Activated T-helper 2 cell treated with anti-CD3 and anti-CD28 coated beads, Interferon-gamma antibody, Interleukin-2, Interleukin-4, amounts not matched to agents 10 μg/mL and 5 μg/mL and 100 μg/mL, durations not matched to agents 14 hours and 24 hours and 36 hours (primary cell): ENCODE measurements at regions not wholly inside any gene's neighbourhood (a gene's known extent, or its start where the extent isn't known, plus 50 kb on each side); places are given as distances from the start of the nearest gene placed in this dataset.

ENCODE experiments used
- DNase-seq: peaks from one replicate; pipeline ENCODE4 v3.0.0; 2021; ENCODE audit warnings: low spot score
- H3K27ac Mint-ChIP-seq: one replicate; pipeline ENCODE4 v1.8.0; 2021; ENCODE audit warnings: mixed read lengths
- H3K27me3 Mint-ChIP-seq: one replicate; pipeline ENCODE4 v1.8.0; 2021; ENCODE audit warnings: low read depth, mixed read lengths
- H3K36me3 Mint-ChIP-seq: one replicate; pipeline ENCODE4 v1.8.0; 2021; ENCODE audit warnings: low read depth, mixed read lengths
- H3K4me1 Mint-ChIP-seq: one replicate; pipeline ENCODE4 v1.8.0; 2021; ENCODE audit warnings: low read depth, mixed read lengths
- H3K4me3 Mint-ChIP-seq: one replicate; pipeline ENCODE4 v1.8.0; 2021; ENCODE audit warnings: low read depth, mild to moderate bottlenecking, moderate library complexity, mixed read lengths
- H3K9me3 Mint-ChIP-seq: one replicate; pipeline ENCODE4 v1.8.0; 2021; ENCODE audit warnings: mixed read lengths
- intact Hi-C: fragments of 100-400 bp; cut with micrococcal nuclease; formaldehyde crosslinking; loops from one replicate; pipeline ENCODE4 v1.15.1; 2023

DNA sequence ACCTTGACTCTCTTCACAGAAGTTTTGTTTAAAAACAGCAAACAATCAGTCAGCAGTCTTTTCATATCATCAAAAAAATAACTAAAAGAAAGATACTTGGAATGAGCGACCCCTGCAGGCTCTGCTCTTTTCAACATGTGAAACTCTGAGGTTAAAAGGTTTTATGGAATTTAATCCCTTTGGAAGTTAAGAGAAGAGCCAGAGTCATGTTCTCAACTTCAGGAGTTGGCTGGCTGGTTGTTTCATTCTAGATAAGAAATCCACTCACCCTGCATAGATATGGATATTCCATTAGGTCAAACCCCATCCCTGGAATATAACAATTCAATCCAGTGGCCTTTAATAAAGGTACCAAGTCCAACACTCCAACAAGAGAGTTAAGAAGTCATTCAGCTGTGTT, 115.6 kb upstream of the RMDN2 start:
- no peaks in the 10 kb centered on the region for H3K9me3 Mint-ChIP-seq
- H3K4me3 Mint-ChIP-seq = no peak overlapping the region
- H3K27ac Mint-ChIP-seq = no peak overlapping the region
- H3K4me1 Mint-ChIP-seq = no peaks in the 10 kb centered on the region
- intact Hi-C loops = no loop called here
- DNase-seq = no peak
- H3K36me3 Mint-ChIP-seq = no peaks in the 10 kb centered on the region
- peaks cover 11% of the 10 kb centered on the region for H3K27me3 Mint-ChIP-seq

DNA sequence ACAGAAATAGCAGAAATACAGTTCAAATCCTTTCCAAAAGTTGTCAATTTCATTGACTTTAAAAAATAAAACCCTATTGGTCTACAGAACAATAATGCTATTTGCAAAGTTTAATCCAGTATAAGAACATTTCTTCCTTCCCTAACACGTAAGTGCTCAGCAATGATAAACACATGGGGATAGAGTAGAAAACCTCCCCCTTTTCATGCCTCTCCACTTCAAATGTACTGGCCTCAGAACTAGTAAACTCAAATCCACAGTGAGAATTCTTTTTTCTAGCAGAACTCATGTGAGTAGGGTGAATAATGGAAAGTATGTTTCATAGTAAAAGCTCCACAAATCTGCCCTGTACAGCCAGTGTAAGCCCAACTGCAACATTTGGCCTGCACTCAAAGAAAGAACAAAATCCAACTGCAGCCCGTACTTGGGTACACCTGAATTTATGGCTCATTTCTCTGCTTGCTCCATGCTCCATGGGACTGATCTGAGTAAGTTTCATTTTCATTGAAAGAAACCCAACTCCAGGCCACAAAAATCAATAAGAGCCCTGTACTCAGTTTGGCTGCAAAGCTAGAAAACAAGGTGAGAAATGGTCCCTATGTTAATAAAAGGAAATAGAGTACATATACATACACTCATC, 115.0 kb upstream of the RMDN2 start:
- H3K27me3 Mint-ChIP-seq = peaks cover 11% of the 10 kb centered on the region
- no peaks in the 10 kb centered on the region for H3K36me3 Mint-ChIP-seq
- no peak for DNase-seq
- intact Hi-C loops = no loop called here
- H3K4me3 Mint-ChIP-seq = no peak overlapping the region
- H3K27ac Mint-ChIP-seq = no peak overlapping the region
- H3K9me3 Mint-ChIP-seq = no peaks in the 10 kb centered on the region
- H3K4me1 Mint-ChIP-seq = no peaks in the 10 kb centered on the region

DNA sequence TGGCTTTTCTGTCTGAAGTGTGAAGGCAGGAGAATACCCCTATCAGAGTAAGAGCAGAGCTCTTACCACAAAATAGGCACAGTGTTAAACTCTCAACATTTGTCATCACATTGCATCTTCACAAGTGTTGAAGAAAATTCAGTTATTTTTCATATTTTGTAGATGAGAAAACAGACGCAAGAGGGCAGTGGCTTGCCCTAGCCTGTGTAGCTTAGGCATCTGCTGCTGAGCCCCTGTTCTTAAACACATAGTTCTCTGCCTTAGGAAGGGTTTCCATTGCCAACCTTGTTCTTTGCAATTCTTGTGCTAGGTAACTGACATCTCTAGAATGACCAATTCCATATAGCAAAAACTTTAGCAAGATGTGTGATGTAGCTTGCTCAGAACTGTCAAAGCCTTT, 112.7 kb upstream of the RMDN2 start:
- Mint-ChIP-seq H3K27me3 (peaks cover 3% of the 10 kb centered on the region), H3K9me3 (no peaks in the 10 kb centered on the region), H3K4me3 (no peak overlapping the region), H3K27ac (no peak overlapping the region), H3K36me3 (no peaks in the 10 kb centered on the region), H3K4me1 (no peaks in the 10 kb centered on the region)
- no peak for DNase-seq
- intact Hi-C loops = no loop called here

DNA sequence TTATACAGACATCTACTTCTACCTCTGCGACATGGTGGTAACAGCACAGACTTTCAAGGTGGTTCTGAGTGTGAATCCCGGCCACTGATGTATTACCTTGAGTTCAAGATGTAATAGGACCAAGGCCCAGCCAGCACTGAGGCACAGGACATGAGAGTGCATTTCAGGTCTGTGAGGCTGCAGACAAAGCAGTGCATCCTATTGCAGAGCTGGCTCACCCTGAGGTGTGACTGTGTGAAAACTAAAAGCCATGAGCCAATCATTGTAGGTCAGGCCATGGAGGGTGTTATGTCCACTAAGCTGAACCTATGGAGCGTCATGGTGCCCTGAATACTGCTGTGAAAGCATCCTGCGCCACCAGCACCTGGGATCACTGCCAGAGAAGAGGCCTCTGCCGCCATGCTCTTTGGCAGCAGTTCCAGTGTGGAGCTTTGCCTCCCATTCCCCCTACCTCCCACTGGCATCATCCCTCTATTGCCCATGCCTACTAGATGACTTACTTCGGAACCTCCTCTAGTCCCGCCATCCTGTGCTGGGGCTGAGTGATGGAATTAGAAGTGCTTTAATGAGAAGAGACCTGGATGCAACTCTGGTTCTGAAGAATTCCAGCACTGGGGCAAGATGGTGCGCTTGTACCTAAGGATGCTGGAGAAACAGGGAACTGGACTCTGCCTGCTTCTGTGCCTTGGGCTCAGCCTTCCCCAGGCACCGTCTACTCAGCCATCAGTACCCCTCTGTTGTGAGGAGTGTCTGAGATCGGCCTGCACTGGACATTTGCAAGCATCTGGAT, 112.0 kb upstream of the RMDN2 start:
- Mint-ChIP-seq H3K4me1 (no peaks in the 10 kb centered on the region), H3K9me3 (no peaks in the 10 kb centered on the region), H3K4me3 (no peak overlapping the region), H3K36me3 (no peaks in the 10 kb centered on the region), H3K27me3 (no peaks in the 10 kb centered on the region), H3K27ac (no peak overlapping the region)
- intact Hi-C loops = no loop called here
- no peak for DNase-seq

DNA sequence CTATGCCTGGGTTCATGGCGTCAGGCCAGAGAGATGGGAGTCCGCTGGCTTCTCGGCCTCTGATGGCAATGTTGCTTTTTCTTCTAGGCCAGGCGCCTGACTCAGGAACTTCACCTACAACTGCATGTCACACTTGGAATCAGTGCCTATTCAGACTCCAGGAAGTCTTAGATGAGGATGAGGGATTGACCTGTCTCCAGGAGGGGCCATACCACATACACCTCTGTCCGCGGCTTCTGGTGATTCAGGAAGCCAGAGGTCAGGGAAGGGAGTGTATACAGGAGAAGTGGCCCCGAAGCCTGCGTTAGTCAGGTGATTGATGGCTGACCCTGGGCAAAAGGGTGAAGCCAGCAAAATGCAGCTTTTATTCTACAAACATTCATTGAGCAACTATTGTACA, 109.1 kb upstream of the RMDN2 start:
- intact Hi-C loops = no loop called here
- no peaks in the 10 kb centered on the region for H3K36me3 Mint-ChIP-seq

DNA sequence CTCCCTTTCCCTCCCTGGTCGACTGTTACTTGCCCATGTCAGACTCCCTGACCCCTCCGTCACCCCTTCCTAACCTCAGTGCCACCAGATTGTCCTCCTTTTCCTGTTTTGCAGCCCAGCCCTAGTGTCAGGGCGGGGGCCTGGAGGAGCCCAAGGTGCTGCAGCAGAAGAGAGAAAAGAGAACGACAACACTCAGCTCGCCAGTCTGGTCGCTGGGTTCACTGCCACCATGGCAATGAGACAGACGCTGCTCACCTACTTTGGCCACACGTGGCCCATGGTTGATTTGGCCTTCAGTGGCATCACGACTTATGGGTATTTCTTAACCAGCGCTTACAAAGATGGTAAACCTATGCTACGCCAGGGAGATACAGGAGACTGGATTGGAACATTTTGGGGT, 108.4 kb upstream of the RMDN2 start:
- Mint-ChIP-seq H3K36me3 (no peaks in the 10 kb centered on the region), H3K9me3 (peaks cover 7% of the 10 kb centered on the region), H3K27me3 (no peaks in the 10 kb centered on the region), H3K4me3 (no peak overlapping the region), H3K27ac (no peak overlapping the region), H3K4me1 (peaks cover 5% of the 10 kb centered on the region)
- intact Hi-C loops = no loop called here
- DNase-seq = no peak

More for the DNA sequence above, 109.1 kb upstream of the RMDN2 start:
- DNase-seq = no peak
- peaks cover 5% of the 10 kb centered on the region for H3K4me1 Mint-ChIP-seq
- no peak overlapping the region for H3K27ac Mint-ChIP-seq
- H3K4me3 Mint-ChIP-seq = no peak overlapping the region
- H3K27me3 Mint-ChIP-seq = no peaks in the 10 kb centered on the region
- peaks cover 6% of the 10 kb centered on the region for H3K9me3 Mint-ChIP-seq

DNA sequence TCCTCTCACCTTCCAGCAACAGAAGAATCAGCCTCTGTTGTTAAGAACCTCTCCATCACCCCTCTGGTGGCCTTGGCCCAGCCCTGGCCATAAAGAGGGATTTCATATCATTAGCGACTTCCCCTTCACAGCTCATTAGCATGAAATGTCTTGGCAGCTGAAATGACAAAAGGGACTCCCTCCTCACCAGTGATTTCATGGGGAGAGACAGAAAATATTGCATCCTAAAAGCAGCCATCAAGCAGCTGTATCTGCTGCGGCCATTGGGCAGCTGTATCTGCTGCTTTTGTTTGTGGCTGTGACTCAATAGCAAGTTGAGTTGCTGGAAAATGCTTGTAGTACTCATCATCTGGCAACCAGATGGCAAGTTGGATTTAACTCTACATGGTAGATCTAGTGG, 105.9 kb upstream of the RMDN2 start:
- Mint-ChIP-seq H3K9me3 (peaks cover 7% of the 10 kb centered on the region), H3K27me3 (no peaks in the 10 kb centered on the region), H3K4me1 (peaks cover 10% of the 10 kb centered on the region), H3K27ac (no peak overlapping the region), H3K4me3 (no peak overlapping the region), H3K36me3 (no peaks in the 10 kb centered on the region)
- no peak for DNase-seq
- intact Hi-C loops = no loop called here

DNA sequence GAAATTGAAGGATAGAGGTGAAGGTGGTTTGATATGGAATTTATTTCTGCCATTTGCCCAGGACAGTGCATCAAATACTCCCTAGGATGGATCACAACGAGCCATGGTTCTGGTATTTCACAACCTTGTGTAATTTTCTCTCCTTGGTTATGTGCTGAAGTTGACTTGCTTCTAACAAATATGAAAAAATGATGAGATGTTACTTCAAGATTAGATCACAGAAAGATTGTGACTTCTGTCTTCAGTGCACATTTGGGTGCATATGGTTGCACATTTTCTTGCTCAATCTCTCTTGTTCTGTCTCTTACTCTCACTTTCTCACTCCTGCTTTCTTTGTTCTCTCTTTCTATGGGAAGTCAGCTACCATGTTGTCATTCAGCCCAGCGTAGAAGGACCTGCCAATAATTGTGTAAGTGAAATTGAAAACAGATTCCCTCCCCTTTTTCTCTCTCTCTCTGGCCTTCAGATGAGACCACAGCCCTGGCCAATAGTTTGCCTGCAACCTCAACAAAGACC, 104.6 kb upstream of the RMDN2 start:
- peaks cover 7% of the 10 kb centered on the region for H3K9me3 Mint-ChIP-seq
- intact Hi-C loops = no loop called here
- no peaks in the 10 kb centered on the region for H3K27me3 Mint-ChIP-seq
- H3K27ac Mint-ChIP-seq = no peak overlapping the region
- DNase-seq = no peak
- no peaks in the 10 kb centered on the region for H3K36me3 Mint-ChIP-seq
- peaks cover 10% of the 10 kb centered on the region for H3K4me1 Mint-ChIP-seq
- no peak overlapping the region for H3K4me3 Mint-ChIP-seq

DNA sequence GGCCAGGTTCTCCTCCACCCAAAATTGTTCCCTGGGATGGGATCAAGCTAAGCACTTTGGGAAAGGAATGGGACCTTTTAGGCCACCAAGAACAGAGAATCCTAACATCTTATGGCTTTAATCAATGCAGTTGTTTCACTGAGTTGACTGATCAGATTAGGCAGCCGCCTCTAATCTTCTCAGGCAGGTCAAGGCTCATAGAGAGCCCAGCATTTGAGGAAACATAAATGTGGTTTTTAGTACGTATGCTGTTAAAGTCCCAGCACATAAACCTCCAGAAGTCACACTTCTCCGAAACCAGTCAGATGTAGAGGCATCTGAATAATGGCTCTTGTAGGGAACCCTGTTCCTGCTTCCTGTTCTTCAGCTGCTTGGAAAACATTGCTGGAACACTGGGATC, 99.5 kb upstream of the RMDN2 start:
- intact Hi-C loops = no loop called here
- no peak for DNase-seq
- Mint-ChIP-seq H3K4me3 (no peak overlapping the region), H3K4me1 (peaks cover 9% of the 10 kb centered on the region), H3K36me3 (no peaks in the 10 kb centered on the region), H3K27me3 (no peaks in the 10 kb centered on the region), H3K9me3 (peaks cover 5% of the 10 kb centered on the region), H3K27ac (no peak overlapping the region)

DNA sequence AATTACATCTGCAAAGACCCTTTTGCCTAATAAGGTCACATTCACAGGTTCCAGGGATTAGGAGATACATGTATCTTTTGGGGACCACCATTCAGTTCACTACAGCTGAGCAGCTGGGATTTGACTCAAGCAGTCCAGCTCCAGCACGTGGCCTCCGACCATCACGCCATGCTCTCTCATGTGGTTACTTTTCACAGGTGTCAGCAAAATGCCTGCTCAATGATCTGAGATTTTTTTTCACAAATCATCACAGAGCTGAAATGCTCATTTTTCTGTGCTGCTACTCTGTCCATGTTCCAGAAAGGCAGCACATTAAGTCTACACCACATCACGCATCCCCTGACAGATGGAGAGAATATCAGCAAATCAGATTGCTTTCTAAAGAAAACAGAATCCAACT, 98.5 kb upstream of the RMDN2 start:
- intact Hi-C loops = no loop called here
- no peak overlapping the region for H3K4me3 Mint-ChIP-seq
- no peak for DNase-seq
- no peaks in the 10 kb centered on the region for H3K36me3 Mint-ChIP-seq
- H3K4me1 Mint-ChIP-seq = peaks cover 6% of the 10 kb centered on the region
- no peaks in the 10 kb centered on the region for H3K27me3 Mint-ChIP-seq
- H3K27ac Mint-ChIP-seq = no peak overlapping the region
- no peaks in the 10 kb centered on the region for H3K9me3 Mint-ChIP-seq

DNA sequence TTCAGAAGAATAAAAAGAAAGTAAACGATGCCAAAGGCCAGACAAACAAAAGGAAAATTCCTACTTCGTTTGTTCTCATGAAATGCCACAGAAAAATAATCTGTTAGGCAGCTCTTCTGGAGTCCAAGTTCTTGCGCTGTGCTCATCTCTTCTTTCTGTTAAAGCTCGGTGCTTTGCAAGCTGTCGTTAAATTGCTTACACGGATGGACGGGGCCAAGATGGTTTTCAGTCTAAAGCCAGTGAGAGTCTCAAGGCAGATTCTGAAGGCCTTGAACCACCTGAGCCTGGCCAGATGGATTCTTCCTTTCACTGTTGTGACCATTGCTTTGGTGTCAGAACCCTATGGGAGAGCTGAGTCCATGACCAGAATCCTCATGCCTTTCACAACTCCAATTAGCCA, 97.6 kb upstream of the RMDN2 start:
- Mint-ChIP-seq H3K9me3 (no peaks in the 10 kb centered on the region), H3K36me3 (no peaks in the 10 kb centered on the region), H3K27ac (no peak overlapping the region), H3K4me1 (peaks cover 6% of the 10 kb centered on the region), H3K27me3 (peaks cover under 1% of the 10 kb centered on the region), H3K4me3 (no peak overlapping the region)
- intact Hi-C loops = no loop called here
- DNase-seq = no peak

DNA sequence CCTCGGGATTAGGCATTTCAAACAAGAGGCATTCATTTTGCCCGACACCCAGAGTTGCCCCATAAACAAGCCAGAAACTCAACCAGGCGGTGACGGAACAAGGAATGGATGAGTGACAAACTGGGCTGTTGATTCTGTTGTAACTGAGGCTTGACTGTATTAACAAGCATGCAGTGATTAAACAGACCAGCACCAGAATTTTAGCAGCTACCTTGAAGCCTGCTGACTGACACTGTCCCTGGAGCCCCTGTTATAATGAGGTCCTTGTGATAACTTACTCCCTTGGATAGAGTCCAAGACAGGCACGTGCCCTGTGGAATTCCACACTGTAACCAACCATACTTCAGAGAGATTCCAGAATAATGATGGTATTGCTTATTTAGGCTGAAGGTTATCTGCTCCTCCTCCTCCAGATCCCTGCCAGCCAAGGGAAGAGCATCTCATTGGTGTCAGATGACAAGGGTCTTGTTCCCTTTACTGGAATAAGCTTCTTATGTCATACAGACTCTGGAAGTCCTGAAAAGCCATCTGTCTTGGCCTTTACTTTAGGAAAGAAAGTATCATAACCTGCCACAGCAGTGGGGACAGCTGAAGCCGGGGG, 97.1 kb upstream of the RMDN2 start:
- Mint-ChIP-seq H3K27me3 (peaks cover 1% of the 10 kb centered on the region), H3K27ac (no peak overlapping the region), H3K4me1 (peaks cover 8% of the 10 kb centered on the region), H3K9me3 (no peaks in the 10 kb centered on the region), H3K36me3 (no peaks in the 10 kb centered on the region), H3K4me3 (no peak overlapping the region)
- intact Hi-C loops = no loop called here
- no peak for DNase-seq

DNA sequence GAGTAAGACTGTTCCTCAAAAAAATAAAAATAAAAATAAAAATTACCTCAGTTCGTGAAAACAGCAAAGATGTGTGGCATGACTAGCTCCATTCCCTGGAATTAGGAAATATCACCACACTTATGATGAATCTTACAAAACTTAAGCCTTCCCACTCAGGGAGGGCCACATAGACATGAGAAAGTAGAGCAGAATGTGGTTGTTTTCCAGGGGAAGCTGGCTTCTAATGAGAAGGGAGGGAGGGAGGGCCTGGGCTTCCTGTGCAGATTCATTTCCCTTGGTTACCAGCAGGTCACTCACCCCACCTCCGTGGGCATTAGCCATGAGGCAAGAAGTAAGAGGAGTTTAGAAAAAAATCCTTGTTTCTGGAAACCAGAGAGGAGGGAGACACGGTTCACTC, 95.9 kb upstream of the RMDN2 start:
- Mint-ChIP-seq H3K9me3 (no peaks in the 10 kb centered on the region), H3K27me3 (peaks cover 1% of the 10 kb centered on the region), H3K27ac (no peak overlapping the region), H3K36me3 (no peaks in the 10 kb centered on the region), H3K4me3 (no peak overlapping the region), H3K4me1 (peaks cover 15% of the 10 kb centered on the region)
- intact Hi-C loops = no loop called here
- no peak for DNase-seq
